Loucy (cell line): ENCODE measurements at regions not wholly inside any gene's neighbourhood (a gene's known extent, or its start where the extent isn't known, plus 50 kb on each side); places are given as distances from the start of the nearest gene placed in this dataset.

Experiments
- H2AFZ ChIP-seq: fragments of 200-600 bp; sonication (generic); 2 replicates; pipeline ENCODE4 v1.6.0; 2016; ENCODE audit warnings: antibody characterized with exemption, mild to moderate bottlenecking, low read length, moderate library complexity
- H3F3A ChIP-seq: fragments of 200-600 bp; 2 replicates; pipeline ENCODE4 v1.6.0; 2016; ENCODE audit warnings: antibody characterized with exemption, low read depth, mild to moderate bottlenecking
- H3K27me3 ChIP-seq: fragments of 200-600 bp; sonication (generic); 2 replicates; pipeline ENCODE4 v1.6.1; 2014; ENCODE audit warnings: low read length, mild to moderate bottlenecking; ENCODE audit not compliant: insufficient read depth, poor library complexity, severe bottlenecking
- H3K36me3 ChIP-seq: fragments of 200-600 bp; sonication (generic); 2 replicates; pipeline ENCODE4 v1.6.1; 2016; ENCODE audit warnings: low read length; ENCODE audit not compliant: insufficient read depth
- H3K4me1 ChIP-seq: fragments of 200-600 bp; sonication (generic); 2 replicates; pipeline ENCODE4 v1.5.1; 2014; ENCODE audit warnings: low read length, mild to moderate bottlenecking; ENCODE audit not compliant: insufficient read depth, poor library complexity, severe bottlenecking
- H3K4me2 ChIP-seq: fragments of 200-600 bp; sonication (generic); 2 replicates; pipeline ENCODE4 v1.6.0; 2014; ENCODE audit warnings: antibody characterized with exemption, low read length, low read depth, mild to moderate bottlenecking; ENCODE audit not compliant: poor library complexity, severe bottlenecking
- H3K4me3 ChIP-seq: fragments of 200-600 bp; sonication (generic); 2 replicates; pipeline ENCODE4 v1.5.1; 2014; ENCODE audit warnings: low read length, mild to moderate bottlenecking, mixed read lengths; ENCODE audit not compliant: poor library complexity, severe bottlenecking
- H3K79me2 ChIP-seq: fragments of 200-600 bp; sonication (generic); 2 replicates; pipeline ENCODE4 v1.6.1; 2014; ENCODE audit warnings: low read length; ENCODE audit not compliant: insufficient read depth
- H3K9ac ChIP-seq: fragments of 200-600 bp; sonication (generic); 2 replicates; pipeline ENCODE4 v1.6.0; 2014; ENCODE audit warnings: mild to moderate bottlenecking, low read depth, low read length, moderate library complexity; ENCODE audit not compliant: poor library complexity, severe bottlenecking
- H3K9me2 ChIP-seq: fragments of 200-600 bp; sonication (generic); replicated peaks from 2 replicates; pipeline ENCODE4 v1.6.1; 2016; ENCODE audit warnings: low read depth, low read length, mixed read lengths
- H3K9me3 ChIP-seq: fragments of 200-600 bp; sonication (generic); 2 replicates; pipeline ENCODE4 v1.6.1; 2014; ENCODE audit warnings: mild to moderate bottlenecking, antibody characterized with exemption, low read length, low read depth; ENCODE audit not compliant: insufficient read depth
- H4K20me1 ChIP-seq: fragments of 200-600 bp; sonication (generic); 2 replicates; pipeline ENCODE4 v1.6.0; 2014; ENCODE audit warnings: antibody characterized with exemption, low read length, mild to moderate bottlenecking; ENCODE audit not compliant: insufficient read depth, poor library complexity, severe bottlenecking
- CTCF ChIP-seq: fragments of 200-600 bp; sonication (generic); conservative IDR thresholded peaks from 2 replicates; pipeline ENCODE4 v1.5.1; 2014; ENCODE audit warnings: mild to moderate bottlenecking, antibody characterized with exemption, low read length
- EZH2phosphoT487 ChIP-seq: fragments of 200-600 bp; IDR thresholded peaks from 2 replicates; pipeline ENCODE4 v1.6.1; 2018; ENCODE audit warnings: antibody characterized with exemption, mild to moderate bottlenecking, moderate library complexity, borderline replicate concordance

DNA sequence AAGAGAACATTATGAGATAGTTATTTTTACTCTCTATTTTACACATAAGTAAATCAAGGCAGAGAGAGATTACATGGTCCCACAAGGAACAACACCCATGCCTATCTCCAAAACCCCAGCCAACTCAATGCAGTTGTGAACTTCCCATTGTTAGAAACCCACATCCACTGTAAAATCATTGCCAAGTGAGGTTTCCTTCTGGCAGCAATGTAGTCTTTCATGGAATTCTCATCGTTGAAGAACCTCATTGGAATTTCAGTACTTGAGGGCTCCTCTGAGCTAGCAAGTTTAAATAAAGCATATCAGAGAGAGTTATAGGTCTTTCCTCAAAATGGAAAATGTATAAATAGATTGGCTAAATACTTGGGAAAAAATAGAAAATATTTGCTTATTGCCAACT lies 105.2 kb downstream of the RAD51AP2 start:
- no peak for TF ChIP-seq EZH2phosphoT487
- no peak for TF ChIP-seq CTCF
- no peak overlapping the region for H3K4me3 ChIP-seq
- no peaks in the 10 kb centered on the region for H3K36me3 ChIP-seq
- no peaks in the 10 kb centered on the region for H3K9me3 ChIP-seq
- no peak overlapping the region for H3K9ac ChIP-seq
- no peaks in the 10 kb centered on the region for H3K9me2 ChIP-seq
- H3K4me2 ChIP-seq = no peak overlapping the region
- H3K79me2 ChIP-seq = no peaks in the 10 kb centered on the region
- H3F3A ChIP-seq = no peaks in the 10 kb centered on the region
- H3K27me3 ChIP-seq = no peaks in the 10 kb centered on the region
- no peaks in the 10 kb centered on the region for H3K4me1 ChIP-seq
- H2AFZ ChIP-seq = no peak overlapping the region
- H4K20me1 ChIP-seq = no peaks in the 10 kb centered on the region

- Histone ChIP-seq H3K9me3 (0 out of 2 replicates have a peak, but pooled peaks cover 6% of the 10 kb centered on the region), H3K79me2 (no peaks in the 10 kb centered on the region), H3F3A (no peaks in the 10 kb centered on the region), H3K4me1 (no peaks in the 10 kb centered on the region), H2AFZ (no peak overlapping the region), H3K9me2 (no peaks in the 10 kb centered on the region), H3K4me2 (no peak overlapping the region), H4K20me1 (no peaks in the 10 kb centered on the region), H3K9ac (no peak overlapping the region), H3K36me3 (no peaks in the 10 kb centered on the region), H3K4me3 (no peak overlapping the region), H3K27me3 (no peaks in the 10 kb centered on the region)
- no peak for TF ChIP-seq CTCF
- no peak for TF ChIP-seq EZH2phosphoT487
Observed at GRCh38 chr2:17401096-17401495, 117.1 kb downstream of the RAD51AP2 start.

GRCh38 chr2:17398770-17399169 lies 119.5 kb downstream of the RAD51AP2 start:
- Histone ChIP-seq H4K20me1 (no peaks in the 10 kb centered on the region), H3K9me2 (no peaks in the 10 kb centered on the region), H2AFZ (no peak overlapping the region), H3K4me3 (no peak overlapping the region), H3K27me3 (no peaks in the 10 kb centered on the region), H3K36me3 (no peaks in the 10 kb centered on the region), H3F3A (no peaks in the 10 kb centered on the region), H3K9ac (no peak overlapping the region), H3K4me2 (no peak overlapping the region), H3K9me3 (0 out of 2 replicates have a peak, but pooled peaks cover 6% of the 10 kb centered on the region), H3K79me2 (no peaks in the 10 kb centered on the region), H3K4me1 (no peaks in the 10 kb centered on the region)
- TF ChIP-seq CTCF = no peak
